GM12872 (cell line): ENCODE measurements at regions not wholly inside any gene's neighbourhood (a gene's known extent, or its start where the extent isn't known, plus 50 kb on each side); places are given as distances from the start of the nearest gene placed in this dataset.

Experiments
- TF ChIP-seq, protein P1 (sequence below): IDR thresholded peaks from 3 replicates; pipeline ENCODE4 v1.5.1; 2011; ENCODE audit warnings: low read depth, mild to moderate bottlenecking, low read length, moderate library complexity; ENCODE audit not compliant: insufficient read depth

DNA sequence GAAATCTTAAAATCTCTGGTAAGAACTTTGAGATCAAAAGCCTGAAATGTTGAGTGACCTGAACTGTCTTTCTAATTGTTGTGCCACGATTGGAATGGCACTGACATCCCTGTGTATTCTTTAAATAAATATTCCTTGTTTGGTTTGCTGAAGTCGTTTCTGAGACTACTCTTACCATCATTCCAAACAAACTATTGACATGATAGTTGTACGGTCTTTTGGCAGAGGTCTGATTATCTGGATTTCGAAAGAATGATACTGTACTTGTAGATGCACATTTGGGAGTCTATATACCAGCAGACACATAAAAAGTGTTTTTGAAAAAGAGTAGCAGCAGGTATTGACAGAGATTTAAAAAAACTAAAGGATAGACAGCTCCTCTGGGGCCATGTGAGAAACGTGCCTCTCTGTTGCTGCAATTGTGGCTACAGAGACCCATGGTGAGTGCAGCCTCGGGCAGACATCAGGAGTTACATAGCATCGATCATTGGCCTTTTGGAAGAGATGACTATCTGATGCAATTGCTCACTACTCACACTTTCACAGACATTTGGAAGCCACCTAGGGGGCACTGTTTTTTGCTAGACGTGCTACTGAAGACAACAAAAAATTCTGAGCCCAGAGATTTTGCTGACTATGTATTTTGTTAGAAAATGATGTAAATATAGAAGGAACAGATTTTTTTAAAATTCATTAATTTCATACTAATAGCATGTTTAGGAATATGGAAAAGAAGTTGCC lies 464.5 kb downstream of the KCNT2 start:
- TF ChIP-seq, protein P1, sequence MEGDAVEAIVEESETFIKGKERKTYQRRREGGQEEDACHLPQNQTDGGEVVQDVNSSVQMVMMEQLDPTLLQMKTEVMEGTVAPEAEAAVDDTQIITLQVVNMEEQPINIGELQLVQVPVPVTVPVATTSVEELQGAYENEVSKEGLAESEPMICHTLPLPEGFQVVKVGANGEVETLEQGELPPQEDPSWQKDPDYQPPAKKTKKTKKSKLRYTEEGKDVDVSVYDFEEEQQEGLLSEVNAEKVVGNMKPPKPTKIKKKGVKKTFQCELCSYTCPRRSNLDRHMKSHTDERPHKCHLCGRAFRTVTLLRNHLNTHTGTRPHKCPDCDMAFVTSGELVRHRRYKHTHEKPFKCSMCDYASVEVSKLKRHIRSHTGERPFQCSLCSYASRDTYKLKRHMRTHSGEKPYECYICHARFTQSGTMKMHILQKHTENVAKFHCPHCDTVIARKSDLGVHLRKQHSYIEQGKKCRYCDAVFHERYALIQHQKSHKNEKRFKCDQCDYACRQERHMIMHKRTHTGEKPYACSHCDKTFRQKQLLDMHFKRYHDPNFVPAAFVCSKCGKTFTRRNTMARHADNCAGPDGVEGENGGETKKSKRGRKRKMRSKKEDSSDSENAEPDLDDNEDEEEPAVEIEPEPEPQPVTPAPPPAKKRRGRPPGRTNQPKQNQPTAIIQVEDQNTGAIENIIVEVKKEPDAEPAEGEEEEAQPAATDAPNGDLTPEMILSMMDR: peak; percentile 9; the same call in 1 of the 3 replicates

GRCh38 chr1:196142111-196142640 lies 466.1 kb downstream of the KCNT2 start:
- TF ChIP-seq, protein P1: no peak

GRCh38 chr1:196136396-196136795 lies 471.8 kb downstream of the KCNT2 start:
- TF ChIP-seq, protein P1: no peak

GRCh38 chr1:196131691-196132090 lies 476.5 kb downstream of the KCNT2 start:
- TF ChIP-seq, protein P1: no peak

GRCh38 chr1:196128835-196129234 lies 479.4 kb downstream of the KCNT2 start:
- TF ChIP-seq, protein P1: no peak

DNA sequence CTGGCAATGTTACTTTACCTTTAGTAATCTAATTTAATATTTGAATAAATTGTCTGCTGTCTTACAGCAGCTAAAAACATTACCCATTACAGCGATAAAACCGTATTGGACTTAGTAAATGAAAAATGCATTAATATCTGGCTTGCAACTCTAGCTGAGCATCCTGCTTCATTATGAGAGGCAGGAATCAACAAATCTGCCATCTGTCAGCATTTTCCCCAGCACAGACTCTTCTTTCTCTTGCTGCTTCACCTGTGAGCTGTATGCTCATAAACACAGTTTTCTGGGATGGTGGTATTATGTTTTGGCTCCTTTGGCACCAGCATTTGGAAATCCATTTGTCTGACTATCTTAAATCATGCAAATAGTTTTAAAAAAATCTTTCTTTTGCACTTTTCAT lies 487.1 kb downstream of the KCNT2 start:
- TF ChIP-seq, protein P1: no peak

DNA sequence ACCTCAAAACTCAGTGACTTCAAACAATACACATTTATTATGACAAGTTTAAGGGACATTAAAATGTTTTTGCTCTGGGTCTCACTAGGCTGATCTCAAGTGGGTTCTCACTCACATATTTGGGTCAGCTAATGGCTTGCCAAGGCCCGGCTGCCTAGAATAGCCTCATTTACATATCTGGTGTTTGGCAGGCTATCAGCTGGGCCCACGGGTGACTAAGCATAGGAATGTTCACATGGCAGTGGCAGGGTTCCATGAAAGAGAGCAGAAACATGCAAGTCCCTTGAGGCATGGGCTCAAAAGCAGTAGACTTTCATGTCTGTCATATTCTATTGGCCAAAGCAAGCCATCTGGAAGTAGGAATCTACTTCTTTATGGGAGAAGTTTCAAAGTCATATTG lies 492.6 kb downstream of the KCNT2 start:
- TF ChIP-seq, protein P1: no peak
